Upper lobe of left lung (tissue), 6 donors: ENCODE measurements at regions not wholly inside any gene's neighbourhood (a gene's known extent, or its start where the extent isn't known, plus 50 kb on each side); places are given as distances from the start of the nearest gene placed in this dataset.

ENCODE experiments used
- ATAC-seq, 2 donors: fragments of 200-7000 bp; cut with Tn5 transposase; one replicate each; pipeline ENCODE4 v1.9.1; 2022; ENCODE audit warnings: mild to moderate bottlenecking in 2 of 2, moderate library complexity in 2 of 2; ENCODE audit not compliant: low FRiP score in 2 of 2
- DNase-seq, 2 donors: peaks; one replicate each; pipeline ENCODE4 v3.0.0-alpha.2; 2019 to 2020
- H3K27ac ChIP-seq, 4 donors: fragments of 200-600 bp; sonication (generic); one replicate each; pipeline ENCODE4 v1.5.1; 2016 to 2019
- H3K27me3 ChIP-seq, 4 donors: fragments of 200-600 bp; sonication (generic); one replicate each; pipeline ENCODE4 v1.5.1; 2017 to 2019
- H3K36me3 ChIP-seq, 4 donors: fragments of 200-600 bp; sonication (generic); one replicate each; pipeline ENCODE4 v1.5.1; 2016 to 2019
- H3K4me1 ChIP-seq, 4 donors: fragments of 200-600 bp; sonication (generic); one replicate each; pipeline ENCODE4 v1.5.1; 2018 to 2019
- H3K4me3 ChIP-seq, 4 donors: fragments of 200-600 bp; sonication (generic); one replicate each; pipeline ENCODE4 v1.5.1; 2017 to 2019; ENCODE audit warnings: mild to moderate bottlenecking in 2 of 4, moderate library complexity in 1 of 4
- H3K9me3 ChIP-seq, 4 donors: fragments of 200-600 bp; sonication (generic); one replicate each; pipeline ENCODE4 v1.5.1; 2018 to 2019
- CTCF ChIP-seq, 6 experiments: fragments of 450-650 bp in 4 of 6; fragments of 200-600 bp in 2 of 6; sonication (generic) in 2 of 6; IDR thresholded peaks; one replicate each; pipeline ENCODE4 v1.5.1; 2016 to 2019; ENCODE audit warnings: antibody characterized with exemption in 6 of 6
- EP300 ChIP-seq, 4 donors: sonication (generic); formaldehyde crosslinking; IDR thresholded peaks; one replicate each; pipeline ENCODE4 v1.5.1; 2017; ENCODE audit warnings: antibody characterized with exemption in 4 of 4, control low read depth in 2 of 4
- POLR2A ChIP-seq, 4 donors: fragments of 450-650 bp; IDR thresholded peaks; one replicate each; pipeline ENCODE4 v1.5.1; 2016 to 2017; ENCODE audit warnings: antibody characterized with exemption in 4 of 4, mild to moderate bottlenecking in 2 of 4
- POLR2AphosphoS5 ChIP-seq, 2 donors: sonication (generic); formaldehyde crosslinking; IDR thresholded peaks; one replicate each; pipeline ENCODE4 v1.5.1; 2017; ENCODE audit warnings: antibody characterized with exemption in 2 of 2
- WGBS, 2 donors: methylation state at CpG; one replicate each; pipeline ENCODE4 v1.1.5; 2017 to 2018; 5-methylcytosine and 5-hydroxymethylcytosine counted together
- donor health status: DM: no; HTN: no; CAD: no; lungs with moderate emphysema.
- donor health status: DM: no; HTN: yes; CAD: no; lungs with severe emphysema.

- WGBS, 2 donors: 95 to 96% methylated on average over 1 of the region's 1 CpG
- no peaks in the 10 kb centered on the region for H3K27me3 ChIP-seq
- DNase-seq (no peak), ATAC-seq (no peak)
- H3K4me1 ChIP-seq: no peaks in the 10 kb centered on the region
- H3K9me3 ChIP-seq: no peaks in the 10 kb centered on the region
- H3K27ac ChIP-seq: no peak overlapping the region
- no peaks in the 10 kb centered on the region for H3K36me3 ChIP-seq
- H3K4me3 ChIP-seq: no peak overlapping the region
- no peak for TF ChIP-seq POLR2AphosphoS5 (IDR thresholded peaks at IDR 0.05)
- TF ChIP-seq POLR2A (IDR thresholded peaks at IDR 0.05): no peak
- TF ChIP-seq CTCF (IDR thresholded peaks at IDR 0.05): no peak
- no peak for TF ChIP-seq EP300 (IDR thresholded peaks at IDR 0.05)
Measured at GRCh38 chr1:80244372-80244771, 1237.8 kb upstream of the ADGRL4 start.

- no peaks in the 10 kb centered on the region for H3K27me3 ChIP-seq
- no peaks in the 10 kb centered on the region for H3K4me1 ChIP-seq
- H3K27ac ChIP-seq: no peak overlapping the region
- ATAC-seq (no peak), DNase-seq (no peak)
- TF ChIP-seq POLR2AphosphoS5 (IDR thresholded peaks at IDR 0.05) (no peak), EP300 (IDR thresholded peaks at IDR 0.05) (no peak), POLR2A (IDR thresholded peaks at IDR 0.05) (no peak), CTCF (IDR thresholded peaks at IDR 0.05) (no peak)
- no peak overlapping the region for H3K4me3 ChIP-seq
- H3K9me3 ChIP-seq: no peaks in the 10 kb centered on the region
- 91 to 92% methylated on average over 1 of the region's 1 CpG for WGBS, 2 donors
- no peaks in the 10 kb centered on the region for H3K36me3 ChIP-seq
Measured at GRCh38 chr1:80241566-80241965, 1235.0 kb upstream of the ADGRL4 start.

DNA sequence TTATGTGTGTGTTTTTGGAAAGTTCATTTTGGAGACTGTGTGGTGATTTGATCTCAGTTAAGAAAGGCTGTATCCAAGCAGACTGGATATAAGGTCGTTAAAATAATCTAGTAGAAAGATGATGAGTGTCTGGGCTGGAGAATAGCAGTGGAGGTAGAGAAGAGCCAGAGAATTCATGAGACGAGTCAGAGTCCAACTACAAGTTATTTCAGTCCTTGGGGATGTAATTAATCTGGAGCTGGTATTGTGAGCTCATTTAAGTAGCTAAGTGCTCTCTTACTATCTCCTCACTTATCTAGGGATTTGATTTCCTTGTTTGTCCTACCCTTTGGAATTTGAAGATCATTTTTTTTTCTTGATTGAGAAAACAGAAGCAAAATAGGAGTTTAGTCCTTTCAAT is 1219.0 kb upstream of the ADGRL4 start:
- no peaks in the 10 kb centered on the region for H3K4me1 ChIP-seq
- ATAC-seq: peak in 1 of 2 donors; percentile 31
- TF ChIP-seq POLR2AphosphoS5 (IDR thresholded peaks at IDR 0.05) (no peak), CTCF (IDR thresholded peaks at IDR 0.05) (no peak), POLR2A (IDR thresholded peaks at IDR 0.05) (no peak), EP300 (IDR thresholded peaks at IDR 0.05) (no peak)
- H3K27ac ChIP-seq: no peak overlapping the region
- no peak for DNase-seq
- 50 to 61% methylated on average over 2 of the region's 2 CpGs for WGBS, 2 donors
- no peaks in the 10 kb centered on the region for H3K36me3 ChIP-seq
- H3K9me3 ChIP-seq: no peaks in the 10 kb centered on the region
- no peak overlapping the region for H3K4me3 ChIP-seq
- no peaks in the 10 kb centered on the region for H3K27me3 ChIP-seq

DNA sequence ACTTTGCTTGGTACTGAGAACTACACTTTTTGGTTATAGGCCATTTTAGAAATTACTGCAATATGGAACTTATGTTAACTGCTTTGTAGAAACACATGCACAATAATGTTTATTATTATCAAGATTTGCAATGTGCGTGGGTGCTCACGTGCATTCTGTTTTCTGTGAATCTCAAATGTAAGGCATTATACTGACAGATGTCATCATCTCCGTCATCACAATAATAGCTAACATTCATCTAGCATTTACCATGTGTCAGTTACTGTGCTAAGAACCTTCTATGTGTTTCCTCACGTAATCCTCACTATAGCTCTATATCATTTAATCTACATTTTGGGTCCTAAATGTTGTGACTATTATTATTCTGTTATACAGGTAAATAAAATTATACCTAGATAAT is 1214.8 kb upstream of the ADGRL4 start:
- no peak for TF ChIP-seq CTCF (IDR thresholded peaks at IDR 0.05)
- no peak for TF ChIP-seq POLR2AphosphoS5 (IDR thresholded peaks at IDR 0.05)
- no peak for TF ChIP-seq EP300 (IDR thresholded peaks at IDR 0.05)
- TF ChIP-seq POLR2A (IDR thresholded peaks at IDR 0.05): no peak
- H3K4me1 ChIP-seq: no peaks in the 10 kb centered on the region
- ATAC-seq: no peak
- H3K4me3 ChIP-seq: no peak overlapping the region
- H3K36me3 ChIP-seq: no peaks in the 10 kb centered on the region
- WGBS, 2 donors: 94 to 97% methylated on average over 4 of the region's 4 CpGs
- no peaks in the 10 kb centered on the region for H3K9me3 ChIP-seq
- H3K27ac ChIP-seq: no peak overlapping the region
- H3K27me3 ChIP-seq: no peaks in the 10 kb centered on the region
- DNase-seq: no peak

DNA sequence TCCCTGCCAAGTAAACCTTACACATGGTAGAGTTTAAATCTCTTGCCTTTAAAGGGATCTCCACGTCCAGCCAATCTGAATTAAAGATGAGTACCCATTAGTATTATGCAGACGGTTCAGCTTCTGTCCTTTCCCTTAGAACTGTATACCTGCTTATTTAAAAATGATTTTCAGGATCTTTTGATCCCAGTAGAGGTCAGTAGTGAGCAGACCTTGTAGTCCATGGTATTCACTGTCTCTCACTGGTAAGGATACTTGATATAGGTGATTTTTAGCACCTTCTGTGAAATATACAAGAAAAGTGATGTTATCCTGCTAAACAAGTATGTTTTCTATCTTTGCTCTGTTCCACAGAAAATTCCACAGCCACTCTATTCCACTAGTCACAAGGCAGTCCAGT is 1211.6 kb upstream of the ADGRL4 start:
- H3K36me3 ChIP-seq: no peaks in the 10 kb centered on the region
- ATAC-seq (peak in 1 of 2 donors; percentile 68), DNase-seq (no peak)
- H3K27ac ChIP-seq: no peak overlapping the region
- WGBS, 2 donors: 50 to 54% methylated on average over 2 of the region's 2 CpGs
- no peak overlapping the region for H3K4me3 ChIP-seq
- H3K27me3 ChIP-seq: no peaks in the 10 kb centered on the region
- TF ChIP-seq CTCF (IDR thresholded peaks at IDR 0.05) (peak in 2 of 6 experiments; percentile 17 to 34), EP300 (IDR thresholded peaks at IDR 0.05) (no peak)
- no peaks in the 10 kb centered on the region for H3K9me3 ChIP-seq
- H3K4me1 ChIP-seq: no peaks in the 10 kb centered on the region
